Suprapubic skin (tissue), 4 donors: ENCODE measurements at regions not wholly inside any gene's neighbourhood (a gene's known extent, or its start where the extent isn't known, plus 50 kb on each side); places are given as distances from the start of the nearest gene placed in this dataset.
"Not testable (repeated sequence)": the region's sequence is repeated elsewhere in the genome, so short reads cannot be mapped to it uniquely, and the experiment has no call there.

ENCODE experiments used
- DNase-seq, 2 donors: peaks; one replicate each; pipeline ENCODE4 v3.0.0-alpha.2; 2019; ENCODE audit warnings: low spot score in 2 of 2
- H3K27ac ChIP-seq: fragments of 200-600 bp; sonication (generic); one replicate; pipeline ENCODE4 v1.5.1; 2019
- H3K27me3 ChIP-seq: fragments of 200-600 bp; sonication (generic); one replicate; pipeline ENCODE4 v1.5.1; 2019
- H3K36me3 ChIP-seq: fragments of 200-600 bp; sonication (generic); one replicate; pipeline ENCODE4 v1.5.1; 2019
- H3K4me1 ChIP-seq: fragments of 200-600 bp; sonication (generic); one replicate; pipeline ENCODE4 v1.5.1; 2019
- H3K4me3 ChIP-seq: fragments of 200-600 bp; sonication (generic); one replicate; pipeline ENCODE4 v1.5.1; 2019; ENCODE audit warnings: mild to moderate bottlenecking
- H3K9me3 ChIP-seq: fragments of 200-600 bp; sonication (generic); one replicate; pipeline ENCODE4 v1.5.1; 2019
- EP300 ChIP-seq: sonication (generic); formaldehyde crosslinking; IDR thresholded peaks from one replicate; pipeline ENCODE4 v1.6.1; 2017; ENCODE audit warnings: antibody characterized with exemption
- POLR2A ChIP-seq, 2 donors: fragments of 450-650 bp; IDR thresholded peaks; one replicate each; pipeline ENCODE4 v1.6.1; 2017; ENCODE audit warnings: antibody characterized with exemption in 2 of 2, mild to moderate bottlenecking in 2 of 2, moderate library complexity in 2 of 2
- POLR2AphosphoS5 ChIP-seq, 3 donors: sonication (generic); formaldehyde crosslinking; IDR thresholded peaks; one replicate each; pipeline ENCODE4 v1.6.1; 2017; ENCODE audit warnings: antibody characterized with exemption in 3 of 3
- WGBS: methylation state at CpG from one replicate; pipeline ENCODE4 v1.1.5; 2018; 5-methylcytosine and 5-hydroxymethylcytosine counted together
- TF ChIP-seq, protein P1 (sequence below), 2 donors: fragments of 200-600 bp in 1 of 2; fragments of 450-650 bp in 1 of 2; sonication (generic) in 1 of 2; IDR thresholded peaks; one replicate each; pipeline ENCODE4 v1.5.1; 2016 to 2019; ENCODE audit warnings: antibody characterized with exemption in 2 of 2, mild to moderate bottlenecking in 1 of 2, moderate library complexity in 1 of 2

DNA sequence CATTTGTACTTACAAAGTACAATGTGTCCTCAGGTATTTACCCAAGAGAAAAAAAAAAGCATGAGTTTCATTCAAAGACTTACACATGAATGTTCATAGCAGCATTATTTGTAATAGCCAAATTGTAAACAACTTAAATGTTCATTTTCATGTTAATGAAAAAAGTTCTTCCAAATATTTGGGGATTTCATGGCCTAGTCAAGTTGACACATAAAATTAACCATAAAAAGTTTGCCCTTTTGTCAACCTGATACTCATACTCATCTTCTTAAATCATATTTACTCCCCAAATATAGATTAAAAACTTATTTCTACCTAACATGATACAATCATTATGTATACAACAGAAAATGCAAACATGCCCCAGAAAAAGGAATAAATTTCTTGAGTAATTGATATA is 112.5 kb upstream of the EMCN start:
- TF ChIP-seq, protein P1, sequence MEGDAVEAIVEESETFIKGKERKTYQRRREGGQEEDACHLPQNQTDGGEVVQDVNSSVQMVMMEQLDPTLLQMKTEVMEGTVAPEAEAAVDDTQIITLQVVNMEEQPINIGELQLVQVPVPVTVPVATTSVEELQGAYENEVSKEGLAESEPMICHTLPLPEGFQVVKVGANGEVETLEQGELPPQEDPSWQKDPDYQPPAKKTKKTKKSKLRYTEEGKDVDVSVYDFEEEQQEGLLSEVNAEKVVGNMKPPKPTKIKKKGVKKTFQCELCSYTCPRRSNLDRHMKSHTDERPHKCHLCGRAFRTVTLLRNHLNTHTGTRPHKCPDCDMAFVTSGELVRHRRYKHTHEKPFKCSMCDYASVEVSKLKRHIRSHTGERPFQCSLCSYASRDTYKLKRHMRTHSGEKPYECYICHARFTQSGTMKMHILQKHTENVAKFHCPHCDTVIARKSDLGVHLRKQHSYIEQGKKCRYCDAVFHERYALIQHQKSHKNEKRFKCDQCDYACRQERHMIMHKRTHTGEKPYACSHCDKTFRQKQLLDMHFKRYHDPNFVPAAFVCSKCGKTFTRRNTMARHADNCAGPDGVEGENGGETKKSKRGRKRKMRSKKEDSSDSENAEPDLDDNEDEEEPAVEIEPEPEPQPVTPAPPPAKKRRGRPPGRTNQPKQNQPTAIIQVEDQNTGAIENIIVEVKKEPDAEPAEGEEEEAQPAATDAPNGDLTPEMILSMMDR (IDR thresholded peaks at IDR 0.05) = no peak
- TF ChIP-seq POLR2AphosphoS5 (IDR thresholded peaks at IDR 0.05) (no peak), EP300 (no peak), POLR2A (IDR thresholded peaks at IDR 0.05) (no peak)
- no peaks in the 10 kb centered on the region for H3K9me3 ChIP-seq
- no peak for DNase-seq
- H3K27me3 ChIP-seq = no peaks in the 10 kb centered on the region
- H3K4me3 ChIP-seq = no peak overlapping the region
- no peaks in the 10 kb centered on the region for H3K4me1 ChIP-seq
- H3K36me3 ChIP-seq = no peaks in the 10 kb centered on the region
- no peak overlapping the region for H3K27ac ChIP-seq

DNA sequence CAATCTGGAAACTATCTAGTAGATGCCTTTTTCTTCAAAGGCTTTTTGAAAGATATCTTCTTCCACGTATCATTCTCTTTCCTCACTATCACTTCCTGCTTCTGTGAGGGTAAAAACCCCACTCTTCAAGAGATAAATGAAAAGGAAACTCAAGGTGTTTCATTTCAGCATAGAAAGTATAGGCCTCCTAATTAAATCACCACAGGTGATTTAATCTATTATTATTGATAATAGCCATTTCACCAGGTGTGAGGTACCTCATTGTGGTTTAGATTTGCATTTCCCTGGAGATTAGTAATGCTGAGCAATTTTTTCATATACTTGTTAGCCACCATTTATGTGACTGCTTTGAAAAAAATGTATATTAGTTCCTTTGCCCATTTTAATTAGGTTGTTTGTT is 92.0 kb upstream of the EMCN start:
- WGBS = 90% methylated on average over 1 of the region's 1 CpG
- TF ChIP-seq, protein P1 (IDR thresholded peaks at IDR 0.05) = no peak
- TF ChIP-seq EP300 (no peak), POLR2AphosphoS5 (IDR thresholded peaks at IDR 0.05) (no peak)
- H3K27me3 ChIP-seq = no peaks in the 10 kb centered on the region
- no peaks in the 10 kb centered on the region for H3K9me3 ChIP-seq
- no peak overlapping the region for H3K4me3 ChIP-seq
- H3K4me1 ChIP-seq = no peaks in the 10 kb centered on the region
- no peak overlapping the region for H3K27ac ChIP-seq
- H3K36me3 ChIP-seq = no peaks in the 10 kb centered on the region
- no peak for DNase-seq

DNA sequence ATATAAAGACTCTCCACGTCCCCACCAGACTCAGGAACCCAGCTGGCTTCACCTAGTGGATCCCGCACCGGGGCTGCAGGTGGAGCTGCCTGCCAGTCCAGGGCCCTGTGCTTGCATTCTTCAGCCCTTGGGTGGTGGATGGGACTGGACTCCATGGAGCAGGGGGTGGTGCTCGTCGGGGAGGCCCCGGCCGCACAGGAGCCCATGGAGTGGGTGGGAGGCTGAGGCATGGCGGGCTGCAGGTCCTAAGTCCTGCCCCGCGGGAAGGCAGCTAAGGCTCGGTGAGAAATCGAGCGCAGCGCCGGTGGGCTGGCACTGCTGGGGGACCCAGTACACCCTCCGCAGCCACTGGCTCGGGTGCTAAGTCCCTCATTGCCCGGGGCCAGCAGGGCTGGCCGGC is 90.8 kb upstream of the EMCN start:
- H3K27me3 ChIP-seq, H3K4me3 ChIP-seq, H3K27ac ChIP-seq, H3K9me3 ChIP-seq, DNase-seq, H3K36me3 ChIP-seq, H3K4me1 ChIP-seq: not testable (repeated sequence)
- 97% methylated on average over 10 of the region's 19 CpGs for WGBS

DNA sequence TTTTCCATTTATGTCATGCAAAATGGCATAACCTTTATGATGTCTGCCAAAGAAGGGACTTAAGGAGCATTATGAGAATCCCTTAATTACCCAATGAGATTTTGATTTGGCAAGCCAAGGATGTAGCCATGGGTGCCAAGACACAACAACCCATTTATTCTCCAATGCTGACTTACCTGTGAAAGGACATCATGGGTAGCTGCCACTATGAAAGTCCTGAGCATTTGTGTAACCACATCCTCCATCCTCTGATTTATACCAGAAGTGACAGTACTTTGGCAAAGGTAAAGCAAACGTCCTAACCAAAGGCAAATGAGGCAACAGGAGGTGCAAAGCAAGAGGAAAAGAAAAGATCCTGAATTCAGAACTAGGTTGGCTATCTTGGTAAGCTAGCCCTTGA is 87.3 kb upstream of the EMCN start:
- no peak overlapping the region for H3K4me3 ChIP-seq
- no peak for TF ChIP-seq EP300
- TF ChIP-seq, protein P1 (IDR thresholded peaks at IDR 0.05) = no peak
- TF ChIP-seq POLR2A (IDR thresholded peaks at IDR 0.05) = no peak
- TF ChIP-seq POLR2AphosphoS5 (IDR thresholded peaks at IDR 0.05) = no peak
- no peaks in the 10 kb centered on the region for H3K27me3 ChIP-seq
- WGBS = 37% methylated on average over 1 of the region's 1 CpG
- no peaks in the 10 kb centered on the region for H3K36me3 ChIP-seq
- no peaks in the 10 kb centered on the region for H3K4me1 ChIP-seq
- no peak for DNase-seq
- no peaks in the 10 kb centered on the region for H3K9me3 ChIP-seq
- no peak overlapping the region for H3K27ac ChIP-seq

DNA sequence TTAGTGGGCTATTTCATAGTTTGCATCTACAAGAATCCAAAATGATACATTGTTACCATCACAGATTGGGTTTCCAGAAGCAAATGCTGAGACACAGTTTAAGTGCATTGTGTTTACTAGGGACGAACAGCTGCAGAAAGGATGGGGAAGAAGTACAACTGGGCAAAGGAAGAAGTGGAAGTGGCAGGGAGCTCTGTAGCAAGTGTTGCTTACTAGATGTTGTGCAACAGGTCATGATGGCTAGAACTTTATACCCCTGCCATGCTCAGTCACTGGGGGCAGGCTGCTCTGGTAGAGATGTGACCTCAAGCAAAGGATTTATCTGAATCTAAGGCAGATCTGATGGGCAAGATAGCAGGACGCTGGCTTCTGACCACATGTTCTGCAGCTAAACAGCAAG is 76.1 kb upstream of the EMCN start:
- DNase-seq = no peak
- H3K4me1 ChIP-seq = no peaks in the 10 kb centered on the region
- H3K4me3 ChIP-seq = no peak overlapping the region
- 77% methylated on average over 2 of the region's 2 CpGs for WGBS
- H3K9me3 ChIP-seq = no peaks in the 10 kb centered on the region
- no peak overlapping the region for H3K27ac ChIP-seq
- H3K36me3 ChIP-seq = no peaks in the 10 kb centered on the region
- H3K27me3 ChIP-seq = no peaks in the 10 kb centered on the region
- TF ChIP-seq POLR2AphosphoS5 (IDR thresholded peaks at IDR 0.05) = no peak
- TF ChIP-seq, protein P1 (IDR thresholded peaks at IDR 0.05) = no peak
- TF ChIP-seq POLR2A (IDR thresholded peaks at IDR 0.05) = no peak
- TF ChIP-seq EP300 = no peak

DNA sequence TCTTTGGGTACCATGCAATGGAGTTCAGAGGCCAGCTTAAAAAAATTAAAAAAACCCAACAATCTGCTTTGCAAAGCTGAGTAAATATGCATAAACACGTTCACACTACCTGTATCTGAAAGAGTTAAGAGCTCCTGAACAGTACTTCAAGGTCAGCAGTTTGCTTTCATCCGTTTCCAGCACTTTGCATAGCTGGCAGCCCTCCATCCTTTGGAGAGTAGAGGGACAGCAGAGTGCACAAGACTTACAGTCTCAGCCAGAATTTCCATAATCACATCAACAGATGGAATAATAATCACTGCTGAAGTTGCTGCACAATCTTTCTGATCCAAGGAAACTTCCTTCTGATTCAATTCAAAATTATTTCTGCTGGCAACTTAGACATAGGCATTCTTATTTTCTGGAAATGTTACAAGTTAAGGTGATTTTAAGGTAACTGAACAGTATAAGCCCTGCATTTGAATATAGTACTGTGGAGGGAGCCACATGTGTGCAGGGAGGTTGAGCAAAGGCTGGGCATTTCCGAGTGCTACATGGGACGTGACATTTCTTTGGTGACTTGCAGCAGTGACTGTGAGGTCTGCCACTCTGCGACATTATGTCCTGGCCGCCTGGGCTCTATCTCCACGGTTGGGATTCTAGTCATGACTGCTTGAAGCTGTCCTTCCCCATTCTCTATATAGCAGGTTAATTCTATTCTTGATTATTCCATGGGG is 73.5 kb upstream of the EMCN start:
- TF ChIP-seq POLR2A (IDR thresholded peaks at IDR 0.05) = no peak
- H3K9me3 ChIP-seq = no peaks in the 10 kb centered on the region
- H3K27me3 ChIP-seq = no peaks in the 10 kb centered on the region
- no peaks in the 10 kb centered on the region for H3K4me1 ChIP-seq
- H3K36me3 ChIP-seq = no peaks in the 10 kb centered on the region
- no peak overlapping the region for H3K27ac ChIP-seq
- WGBS = 61% methylated on average over 7 of the region's 7 CpGs
- DNase-seq = no peak
- no peak overlapping the region for H3K4me3 ChIP-seq
